ENCODE measurements at regions not wholly inside any gene's neighbourhood (a gene's known extent, or its start where the extent isn't known, plus 50 kb on each side); places are given as distances from the start of the nearest gene placed in this dataset.

DNA sequence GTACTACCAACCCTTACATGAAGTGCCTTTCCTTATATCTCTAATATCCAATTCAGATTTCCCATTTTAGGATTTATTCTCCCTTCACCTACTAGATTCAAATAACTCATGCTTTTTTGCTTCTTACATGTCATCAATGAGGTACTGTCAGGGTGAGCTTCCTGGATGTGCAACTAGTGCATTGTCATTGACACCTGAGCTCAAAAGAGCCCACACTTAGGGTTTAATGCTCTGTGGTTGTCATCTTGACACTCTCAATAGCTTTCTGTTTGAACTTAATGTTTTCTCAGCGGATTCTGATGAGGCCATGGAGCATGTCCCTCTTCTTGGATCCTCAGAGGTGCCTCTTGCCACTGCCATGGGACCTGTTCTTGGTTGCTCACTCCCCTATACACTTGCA, 1033.3 kb upstream of the EYS start:
- Histone ChIP-seq H3K27ac (ENCODE audit: low read depth in 1 of 2, low read length in 2 of 2) (no peak overlapping the region), H3K4me3 (ENCODE audit: low read length) (no peak overlapping the region), H3K9me3 (ENCODE audit: control insufficient read depth in 1 of 2, insufficient read depth in 1 of 2, low read length in 2 of 2) (peaks cover 3% of the 10 kb centered on the region in 2 experiments), H3K36me3 (ENCODE audit: insufficient read depth, low read length) (no peaks in the 10 kb centered on the region), H3K27me3 (ENCODE audit: control insufficient read depth in 1 of 2, insufficient read depth in 2 of 2, low read length in 2 of 2) (no peaks in the 10 kb centered on the region), H3K4me1 (ENCODE audit: insufficient read depth, low read length) (no peaks in the 10 kb centered on the region)
- ATAC-seq (ENCODE audit: poor library complexity) (no peak), DNase-seq (no peak)
- no peak for TF ChIP-seq CTCF (IDR thresholded peaks at IDR 0.05)
- ChIA-PET CTCF (no interaction called here), POLR2A (no interaction called here)
- Mint-ChIP-seq H3K27ac (no peak overlapping the region), H3K4me3 (no peak overlapping the region), H3K9me3 (peaks cover 7% of the 10 kb centered on the region), H3K36me3 (ENCODE audit: low read depth) (no peaks in the 10 kb centered on the region), H3K27me3 (no peaks in the 10 kb centered on the region), H3K4me1 (ENCODE audit: low read depth) (no peaks in the 10 kb centered on the region)
- intact Hi-C loops (cut with DNase I, micrococcal nuclease): no loop called here

DNA sequence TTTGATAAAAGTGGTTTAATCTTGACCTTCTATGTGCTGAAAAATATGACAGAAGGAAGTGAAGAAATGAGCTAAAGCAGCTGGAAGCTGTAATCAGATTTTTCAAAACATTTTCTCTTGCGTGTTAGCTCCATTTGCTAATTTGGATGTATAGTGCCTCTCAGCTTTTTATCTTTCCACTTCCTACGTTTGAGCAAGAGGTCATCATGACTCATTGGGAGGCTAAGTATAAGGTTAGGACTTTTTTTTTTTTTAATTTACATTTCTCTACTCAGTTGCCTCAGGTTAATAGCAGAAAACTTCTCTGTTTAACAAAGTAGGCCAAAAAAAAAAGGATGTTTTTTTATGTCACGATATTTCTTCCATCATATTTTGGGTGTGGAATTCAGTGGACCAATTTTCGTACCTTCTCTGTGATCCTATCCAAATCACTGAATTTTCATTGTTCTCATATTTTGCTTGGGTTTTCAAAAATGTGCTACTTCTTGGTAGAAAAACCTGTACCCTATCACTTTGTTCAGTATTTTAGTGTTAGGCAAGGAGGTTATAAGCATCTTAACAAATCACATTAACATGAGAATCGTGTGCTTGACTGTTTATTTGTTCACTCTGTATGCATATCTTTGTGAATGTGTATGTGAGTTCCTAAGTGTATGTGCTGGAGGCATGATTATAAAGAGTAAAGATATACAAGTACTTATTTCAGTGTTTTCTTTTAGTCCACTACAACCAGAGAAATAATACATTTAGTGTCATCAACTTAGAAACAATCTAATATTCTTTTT, 1028.3 kb upstream of the EYS start:
- ChIA-PET CTCF (no interaction called here), POLR2A (no interaction called here)
- Histone ChIP-seq H3K27me3 (ENCODE audit: control insufficient read depth in 1 of 2, insufficient read depth in 2 of 2, low read length in 2 of 2) (no peaks in the 10 kb centered on the region), H3K27ac (ENCODE audit: low read depth in 1 of 2, low read length in 2 of 2) (no peak overlapping the region), H3K4me3 (ENCODE audit: low read length) (no peak overlapping the region), H3K4me1 (ENCODE audit: insufficient read depth, low read length) (no peaks in the 10 kb centered on the region), H3K36me3 (ENCODE audit: insufficient read depth, low read length) (no peaks in the 10 kb centered on the region), H3K9me3 (ENCODE audit: control insufficient read depth in 1 of 2, insufficient read depth in 1 of 2, low read length in 2 of 2) (peaks cover 0 to 4% of the 10 kb centered on the region in 2 experiments)
- no peak for DNase-seq
- Mint-ChIP-seq H3K4me1 (ENCODE audit: low read depth) (no peaks in the 10 kb centered on the region), H3K9me3 (peaks cover 5% of the 10 kb centered on the region), H3K36me3 (ENCODE audit: low read depth) (no peaks in the 10 kb centered on the region), H3K4me3 (no peak overlapping the region), H3K27me3 (no peaks in the 10 kb centered on the region), H3K27ac (no peak overlapping the region)
- intact Hi-C loops (cut with DNase I, micrococcal nuclease): no loop called here
- TF ChIP-seq CTCF (IDR thresholded peaks at IDR 0.05): no peak
- no peak for ATAC-seq (ENCODE audit: poor library complexity)

DNA sequence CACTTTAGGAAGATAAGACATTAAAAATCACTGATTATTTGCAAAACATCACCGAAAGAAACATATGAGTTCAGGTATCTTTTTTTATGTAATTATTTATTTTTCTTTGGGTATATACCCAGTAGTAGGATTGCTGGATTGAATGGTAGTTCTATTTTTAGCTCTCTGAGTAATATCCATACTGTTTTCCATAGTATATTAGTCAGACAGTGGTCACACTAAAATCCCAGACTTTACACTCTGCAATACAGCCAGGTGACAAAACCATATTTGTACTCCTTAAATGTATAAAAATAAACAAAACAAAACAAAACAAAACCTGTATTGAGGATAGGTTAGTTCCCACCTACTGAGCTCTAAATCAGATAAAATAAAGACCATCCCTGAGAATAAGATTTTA, 1024.3 kb upstream of the EYS start:
- no peak overlapping the region for H3K4me3 Mint-ChIP-seq
- no peaks in the 10 kb centered on the region for H3K4me1 ChIP-seq (ENCODE audit: insufficient read depth, low read length)
- H3K9me3 Mint-ChIP-seq: peaks cover 4% of the 10 kb centered on the region
- peaks cover 0 to 7% of the 10 kb centered on the region in 2 experiments for H3K9me3 ChIP-seq (ENCODE audit: control insufficient read depth in 1 of 2, insufficient read depth in 1 of 2, low read length in 2 of 2)
- ChIA-PET CTCF (no interaction called here), POLR2A (no interaction called here)
- H3K27me3 ChIP-seq (ENCODE audit: control insufficient read depth in 1 of 2, insufficient read depth in 2 of 2, low read length in 2 of 2): no peaks in the 10 kb centered on the region
- H3K27me3 Mint-ChIP-seq: no peaks in the 10 kb centered on the region
- no peaks in the 10 kb centered on the region for H3K36me3 Mint-ChIP-seq (ENCODE audit: low read depth)
- H3K36me3 ChIP-seq (ENCODE audit: insufficient read depth, low read length): no peaks in the 10 kb centered on the region
- no peaks in the 10 kb centered on the region for H3K4me1 Mint-ChIP-seq (ENCODE audit: low read depth)
- intact Hi-C loops (cut with DNase I, micrococcal nuclease): no loop called here
- no peak overlapping the region for H3K27ac Mint-ChIP-seq
- no peak for TF ChIP-seq CTCF (IDR thresholded peaks at IDR 0.05)
- no peak overlapping the region for H3K4me3 ChIP-seq (ENCODE audit: low read length)
- no peak overlapping the region for H3K27ac ChIP-seq (ENCODE audit: low read depth in 1 of 2, low read length in 2 of 2)
- DNase-seq (no peak), ATAC-seq (ENCODE audit: poor library complexity) (no peak)
